CD4-positive, CD25-positive, alpha-beta regulatory T cell (primary cell): ENCODE measurements at regions not wholly inside any gene's neighbourhood (a gene's known extent, or its start where the extent isn't known, plus 50 kb on each side); places are given as distances from the start of the nearest gene placed in this dataset.

Experiments
- ATAC-seq, 2 donors: fragments of 150-1000 bp; cut with Tn5 transposase; one replicate each; pipeline ENCODE4 v1.10.0; 2021; ENCODE audit warnings: low read depth in 2 of 2, moderate number of reproducible peaks in 2 of 2, moderate library complexity in 1 of 2
- DNase-seq, 3 donors: peaks; one replicate each; pipeline versions ENCODE4 v3.0.0 to v3.0.0-alpha.2; 2012 to 2022; ENCODE audit warnings: mixed read lengths in 1 of 3
- H3K27ac ChIP-seq: one replicate; pipeline ENCODE4 v1.7.0; 2013; ENCODE audit warnings: mild to moderate bottlenecking, low read length; ENCODE audit not compliant: insufficient read depth, poor library complexity, severe bottlenecking
- H3K27me3 ChIP-seq: one replicate; pipeline ENCODE4 v1.7.0; 2013; ENCODE audit warnings: low read length; ENCODE audit not compliant: control insufficient read depth, insufficient read depth
- H3K36me3 ChIP-seq: one replicate; pipeline ENCODE4 v1.7.0; 2013; ENCODE audit warnings: mild to moderate bottlenecking, low read length, moderate library complexity; ENCODE audit not compliant: control insufficient read depth, insufficient read depth
- H3K4me1 ChIP-seq: 2 replicates; pipeline ENCODE4 v1.7.0; 2013; ENCODE audit warnings: mild to moderate bottlenecking, low read length; ENCODE audit not compliant: insufficient read depth, control insufficient read depth, poor library complexity, severe bottlenecking
- H3K4me3 ChIP-seq: one replicate; pipeline ENCODE4 v1.7.0; 2013; ENCODE audit warnings: low read depth, mild to moderate bottlenecking, low read length, moderate library complexity
- H3K9me3 ChIP-seq, 2 experiments: 1 replicate in 1 of 2; 2 replicates in 1 of 2; pipeline ENCODE4 v1.7.0; 2013; ENCODE audit warnings: low read length in 2 of 2, mild to moderate bottlenecking in 1 of 2, moderate library complexity in 1 of 2; ENCODE audit not compliant: control insufficient read depth in 2 of 2
- H3K27ac Mint-ChIP-seq, 3 donors: one replicate each; pipeline ENCODE4 v1.8.0; 2020 to 2022; ENCODE audit warnings: mild to moderate bottlenecking in 3 of 3, mixed read lengths in 3 of 3, moderate library complexity in 2 of 3
- H3K27me3 Mint-ChIP-seq: one replicate; pipeline ENCODE4 v1.8.0; 2022; ENCODE audit warnings: mild to moderate bottlenecking, mixed read lengths
- H3K36me3 Mint-ChIP-seq: one replicate; pipeline ENCODE4 v1.8.0; 2020; ENCODE audit warnings: mixed read lengths
- H3K4me1 Mint-ChIP-seq, 4 donors: one replicate each; pipeline ENCODE4 v1.8.0; 2020 to 2022; ENCODE audit warnings: mixed read lengths in 4 of 4, mild to moderate bottlenecking in 1 of 4
- H3K4me3 Mint-ChIP-seq, 4 donors: one replicate each; pipeline ENCODE4 v1.8.0; 2020 to 2022; ENCODE audit warnings: mild to moderate bottlenecking in 4 of 4, mixed read lengths in 4 of 4, moderate library complexity in 3 of 4
- H3K9me3 Mint-ChIP-seq, 7 donors: one replicate each; pipeline ENCODE4 v1.8.0; 2020 to 2022; ENCODE audit warnings: mixed read lengths in 7 of 7, mild to moderate bottlenecking in 3 of 7, moderate library complexity in 2 of 7

DNA sequence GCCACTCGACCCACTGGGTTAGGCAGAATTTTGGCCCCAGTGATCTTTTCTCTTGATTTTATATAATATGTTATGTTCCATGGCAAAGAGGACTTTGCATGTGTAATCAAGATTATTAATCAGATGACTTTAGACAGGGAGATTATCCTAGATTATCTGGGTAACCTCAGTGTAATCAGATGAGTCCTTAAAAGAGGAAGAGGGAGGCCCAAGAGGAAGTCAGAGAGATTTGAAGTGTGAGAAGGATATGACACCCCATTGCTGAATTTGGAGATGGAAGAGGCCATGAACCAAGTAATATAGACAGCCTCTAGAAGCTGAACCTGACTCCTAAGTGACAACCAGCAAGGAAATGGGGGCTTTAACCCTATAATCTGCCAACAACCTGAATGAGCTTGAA lies 117.1 kb upstream of the CSF3R start:
- H3K9me3 Mint-ChIP-seq: peaks cover 0 to 6% (median 0%) of the 10 kb centered on the region in 7 donors
- Histone ChIP-seq H3K36me3 (no peaks in the 10 kb centered on the region), H3K4me1 (no peaks in the 10 kb centered on the region), H3K27me3 (peaks cover 3% of the 10 kb centered on the region), H3K27ac (no peak overlapping the region), H3K9me3 (no peaks in the 10 kb centered on the region), H3K4me3 (no peak overlapping the region)
- H3K27me3 Mint-ChIP-seq: peaks cover 15% of the 10 kb centered on the region
- no peak for DNase-seq
- H3K27ac Mint-ChIP-seq: no peak overlapping the region
- H3K4me3 Mint-ChIP-seq: no peak overlapping the region
- H3K36me3 Mint-ChIP-seq: no peaks in the 10 kb centered on the region
- ATAC-seq: no peak
- no peaks in the 10 kb centered on the region for H3K4me1 Mint-ChIP-seq

DNA sequence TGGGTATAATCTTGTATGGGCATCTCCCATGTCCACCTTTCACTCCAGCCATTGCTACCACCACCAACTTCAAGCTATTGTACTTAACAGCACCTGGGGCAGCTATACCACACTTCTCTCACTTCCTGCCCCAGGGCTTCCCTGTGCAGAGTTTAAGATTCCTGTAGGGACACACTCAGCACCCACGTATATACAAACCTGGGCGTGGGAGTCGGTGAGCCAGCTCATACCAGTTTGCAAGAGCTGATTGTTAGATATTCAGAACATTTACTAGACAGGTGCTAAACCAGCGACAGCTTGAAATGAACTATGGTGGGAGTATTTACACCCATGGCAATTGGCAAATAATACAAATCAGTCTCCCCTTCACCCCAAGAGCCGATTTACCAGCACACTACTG lies 114.8 kb upstream of the CSF3R start:
- Mint-ChIP-seq H3K4me1 (no peaks in the 10 kb centered on the region), H3K9me3 (peaks cover 0 to 1% (median 0%) of the 10 kb centered on the region in 7 donors), H3K27ac (no peak overlapping the region), H3K27me3 (peaks cover 20% of the 10 kb centered on the region), H3K4me3 (no peak overlapping the region), H3K36me3 (no peaks in the 10 kb centered on the region)
- DNase-seq (no peak), ATAC-seq (no peak)
- H3K9me3 ChIP-seq: no peaks in the 10 kb centered on the region
- H3K27ac ChIP-seq: no peak overlapping the region
- H3K4me1 ChIP-seq: no peaks in the 10 kb centered on the region
- no peaks in the 10 kb centered on the region for H3K36me3 ChIP-seq
- H3K4me3 ChIP-seq: no peak overlapping the region
- peaks cover 3% of the 10 kb centered on the region for H3K27me3 ChIP-seq

DNA sequence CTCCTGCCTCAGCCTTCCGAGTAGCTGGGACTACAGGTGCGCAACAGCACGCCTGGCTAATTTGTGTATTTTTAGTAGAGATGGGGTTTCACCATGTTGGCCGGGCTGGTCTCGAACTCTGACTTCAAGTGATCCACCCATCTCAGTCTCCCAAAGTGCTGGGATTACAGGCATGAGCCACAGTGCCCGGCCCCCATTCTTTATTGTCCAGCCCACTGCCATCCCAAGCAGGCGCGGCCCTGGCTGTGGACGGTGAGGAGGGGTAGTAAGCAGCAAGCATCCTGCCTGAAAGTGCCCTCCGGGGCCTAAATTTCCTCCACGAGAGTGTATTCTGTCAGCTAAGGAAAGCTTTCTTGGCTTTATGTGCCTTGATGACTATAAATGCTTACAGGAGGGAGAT lies 113.2 kb upstream of the CSF3R start:
- no peaks in the 10 kb centered on the region for H3K4me1 Mint-ChIP-seq
- H3K4me3 Mint-ChIP-seq: no peak overlapping the region
- Histone ChIP-seq H3K4me1 (no peaks in the 10 kb centered on the region), H3K4me3 (no peak overlapping the region), H3K36me3 (no peaks in the 10 kb centered on the region), H3K9me3 (no peaks in the 10 kb centered on the region), H3K27ac (no peak overlapping the region), H3K27me3 (peaks cover 3% of the 10 kb centered on the region)
- no peaks in the 10 kb centered on the region for H3K36me3 Mint-ChIP-seq
- ATAC-seq: no peak
- H3K27me3 Mint-ChIP-seq: peaks cover 20% of the 10 kb centered on the region
- H3K9me3 Mint-ChIP-seq: no peaks in the 10 kb centered on the region
- no peak for DNase-seq
- no peak overlapping the region for H3K27ac Mint-ChIP-seq

DNA sequence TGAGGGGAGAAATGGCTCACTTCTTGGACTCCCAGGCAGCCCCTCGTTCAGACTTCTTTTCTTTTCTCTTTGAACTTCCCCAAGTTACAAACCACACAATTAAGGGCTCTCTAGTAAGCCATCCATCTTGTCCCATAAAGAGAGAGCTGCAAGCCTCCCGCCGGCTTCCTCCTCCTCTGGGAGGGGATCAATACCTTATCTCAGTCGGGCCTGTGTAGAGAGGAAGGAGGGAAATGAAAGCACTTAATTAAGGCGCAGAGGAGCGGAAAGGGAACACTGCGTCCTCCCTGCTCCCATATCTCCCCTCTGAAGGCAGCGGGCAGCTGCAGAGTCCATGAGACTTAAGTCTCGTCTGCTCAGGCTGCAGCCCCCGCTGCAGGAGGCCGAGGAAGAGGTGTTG lies 112.6 kb upstream of the CSF3R start:
- Mint-ChIP-seq H3K9me3 (no peaks in the 10 kb centered on the region), H3K4me1 (no peaks in the 10 kb centered on the region), H3K27me3 (peaks cover 17% of the 10 kb centered on the region), H3K27ac (no peak overlapping the region), H3K36me3 (no peaks in the 10 kb centered on the region), H3K4me3 (no peak overlapping the region)
- no peaks in the 10 kb centered on the region for H3K4me1 ChIP-seq
- H3K36me3 ChIP-seq: no peaks in the 10 kb centered on the region
- H3K4me3 ChIP-seq: no peak overlapping the region
- H3K27ac ChIP-seq: no peak overlapping the region
- no peak for DNase-seq
- no peak for ATAC-seq
- peaks cover 3% of the 10 kb centered on the region for H3K27me3 ChIP-seq
- H3K9me3 ChIP-seq: no peaks in the 10 kb centered on the region

DNA sequence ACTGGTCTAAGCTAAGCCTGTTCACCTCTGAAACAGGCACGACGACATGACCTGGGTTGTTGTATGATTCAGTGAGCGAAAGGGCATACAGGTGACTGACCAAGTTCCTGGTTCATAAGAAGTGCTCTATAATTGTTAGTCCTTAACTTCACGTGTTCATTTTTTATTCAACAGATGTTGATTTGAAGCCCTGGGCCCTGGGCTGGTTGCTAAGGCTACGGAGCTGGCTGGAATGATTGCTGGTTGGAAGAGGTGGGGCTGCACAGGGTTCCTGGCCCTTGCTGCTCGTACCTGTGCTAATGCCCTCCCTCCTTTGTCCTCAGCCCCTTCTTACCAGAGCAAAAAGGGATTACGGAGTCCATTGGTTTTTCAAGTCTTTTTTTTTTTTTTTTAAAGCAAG lies 111.3 kb upstream of the CSF3R start:
- H3K9me3 Mint-ChIP-seq: peaks cover 0 to 1% (median 0%) of the 10 kb centered on the region in 7 donors
- Histone ChIP-seq H3K36me3 (no peaks in the 10 kb centered on the region), H3K4me3 (no peak overlapping the region), H3K9me3 (no peaks in the 10 kb centered on the region), H3K27ac (no peak overlapping the region), H3K4me1 (no peaks in the 10 kb centered on the region), H3K27me3 (peaks cover 3% of the 10 kb centered on the region)
- no peaks in the 10 kb centered on the region for H3K4me1 Mint-ChIP-seq
- no peaks in the 10 kb centered on the region for H3K36me3 Mint-ChIP-seq
- ATAC-seq (no peak), DNase-seq (no peak)
- peaks cover 19% of the 10 kb centered on the region for H3K27me3 Mint-ChIP-seq
- no peak overlapping the region for H3K4me3 Mint-ChIP-seq
- H3K27ac Mint-ChIP-seq: no peak overlapping the region

DNA sequence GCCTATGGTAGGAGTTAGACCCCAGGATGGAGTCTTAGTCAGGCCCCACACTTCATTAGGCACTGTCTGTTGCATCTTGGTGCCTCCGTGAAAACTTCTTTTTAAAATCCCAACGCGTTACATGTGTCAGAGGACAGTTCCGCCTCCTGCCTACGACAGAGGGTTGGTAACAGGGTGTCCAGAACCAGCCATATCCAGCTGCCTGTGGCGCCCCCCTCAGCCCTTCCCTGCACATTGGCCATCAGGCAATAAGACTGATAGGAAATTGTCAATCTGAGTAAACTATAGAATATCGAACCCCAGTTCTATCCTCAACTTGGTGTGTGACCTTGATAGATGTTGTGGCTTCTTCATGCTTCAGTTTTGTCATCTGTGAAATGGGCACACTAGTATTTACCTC lies 108.6 kb upstream of the CSF3R start:
- Histone ChIP-seq H3K9me3 (no peaks in the 10 kb centered on the region), H3K27ac (no peak overlapping the region), H3K4me1 (no peaks in the 10 kb centered on the region), H3K27me3 (no peaks in the 10 kb centered on the region), H3K36me3 (no peaks in the 10 kb centered on the region), H3K4me3 (no peak overlapping the region)
- H3K27ac Mint-ChIP-seq: no peak overlapping the region
- ATAC-seq (no peak), DNase-seq (no peak)
- H3K4me3 Mint-ChIP-seq: no peak overlapping the region
- H3K4me1 Mint-ChIP-seq: no peaks in the 10 kb centered on the region
- H3K36me3 Mint-ChIP-seq: no peaks in the 10 kb centered on the region
- peaks cover 27% of the 10 kb centered on the region for H3K27me3 Mint-ChIP-seq
- peaks cover 0 to 2% (median 0%) of the 10 kb centered on the region in 7 donors for H3K9me3 Mint-ChIP-seq

DNA sequence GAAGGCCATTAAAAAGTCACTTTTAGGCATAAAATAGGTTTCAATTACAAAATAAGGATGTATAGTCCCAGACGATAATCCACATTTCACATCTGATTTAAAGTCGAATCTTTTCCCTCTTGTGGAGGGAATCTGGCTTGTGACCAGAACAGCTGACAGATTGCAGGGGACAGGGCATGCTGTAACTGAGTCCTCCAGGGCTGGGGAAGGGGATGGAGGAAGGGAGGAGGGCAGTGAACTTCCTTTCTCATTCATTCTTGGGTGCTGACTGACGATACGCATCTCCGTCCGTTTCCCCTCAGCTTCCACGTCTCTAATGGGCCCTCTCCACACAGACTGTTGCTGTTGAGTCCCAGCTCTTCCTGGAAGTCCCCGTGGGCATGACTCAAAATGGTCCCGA lies 108.1 kb upstream of the CSF3R start:
- no peaks in the 10 kb centered on the region for H3K36me3 ChIP-seq
- H3K36me3 Mint-ChIP-seq: no peaks in the 10 kb centered on the region
- H3K27me3 Mint-ChIP-seq: peaks cover 29% of the 10 kb centered on the region
- peaks cover 0 to 2% (median 0%) of the 10 kb centered on the region in 7 donors for H3K9me3 Mint-ChIP-seq
- H3K4me3 ChIP-seq: no peak overlapping the region
- H3K4me1 Mint-ChIP-seq: no peaks in the 10 kb centered on the region
- H3K9me3 ChIP-seq: no peaks in the 10 kb centered on the region
- no peak overlapping the region for H3K4me3 Mint-ChIP-seq
- H3K4me1 ChIP-seq: no peaks in the 10 kb centered on the region
- no peak overlapping the region for H3K27ac ChIP-seq
- H3K27me3 ChIP-seq: no peaks in the 10 kb centered on the region
- H3K27ac Mint-ChIP-seq: no peak overlapping the region
- DNase-seq: no peak
- no peak for ATAC-seq

DNA sequence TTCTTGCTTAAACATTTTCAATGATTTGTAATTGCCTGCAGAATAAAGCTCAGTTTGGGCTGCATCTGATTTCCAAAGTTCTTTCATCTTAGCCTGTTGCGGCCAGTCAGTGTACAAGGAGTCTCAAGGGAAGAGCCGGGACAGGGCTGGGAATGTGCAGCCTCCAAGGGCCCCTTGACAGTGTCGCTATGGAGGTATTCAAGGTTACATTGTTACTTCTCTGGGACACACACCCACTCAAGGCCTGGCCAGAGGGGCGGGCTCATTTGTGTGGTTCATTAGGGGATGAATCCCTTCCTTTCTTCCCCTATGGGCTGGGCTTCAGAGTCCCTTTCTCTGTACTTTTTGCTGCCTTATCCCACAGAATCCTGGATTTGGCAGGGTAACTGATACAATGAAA lies 107.6 kb upstream of the CSF3R start:
- Histone ChIP-seq H3K36me3 (no peaks in the 10 kb centered on the region), H3K4me1 (no peaks in the 10 kb centered on the region), H3K27ac (no peak overlapping the region), H3K27me3 (no peaks in the 10 kb centered on the region), H3K4me3 (no peak overlapping the region), H3K9me3 (no peaks in the 10 kb centered on the region)
- H3K9me3 Mint-ChIP-seq: peaks cover 0 to 2% (median 0%) of the 10 kb centered on the region in 7 donors
- no peak for ATAC-seq
- H3K36me3 Mint-ChIP-seq: no peaks in the 10 kb centered on the region
- no peak for DNase-seq
- no peak overlapping the region for H3K4me3 Mint-ChIP-seq
- peaks cover 29% of the 10 kb centered on the region for H3K27me3 Mint-ChIP-seq
- H3K4me1 Mint-ChIP-seq: no peaks in the 10 kb centered on the region
- H3K27ac Mint-ChIP-seq: no peak overlapping the region
